TTC549 (cell line): ENCODE measurements at regions not wholly inside any gene's neighbourhood (a gene's known extent, or its start where the extent isn't known, plus 50 kb on each side); places are given as distances from the start of the nearest gene placed in this dataset.

Experiments used
- FAIRE-seq: peaks from 2 replicates; lab custom pipeline; 2012; peaks lifted over from hg19 to GRCh38; lab: Jason Lieb, UNC

DNA sequence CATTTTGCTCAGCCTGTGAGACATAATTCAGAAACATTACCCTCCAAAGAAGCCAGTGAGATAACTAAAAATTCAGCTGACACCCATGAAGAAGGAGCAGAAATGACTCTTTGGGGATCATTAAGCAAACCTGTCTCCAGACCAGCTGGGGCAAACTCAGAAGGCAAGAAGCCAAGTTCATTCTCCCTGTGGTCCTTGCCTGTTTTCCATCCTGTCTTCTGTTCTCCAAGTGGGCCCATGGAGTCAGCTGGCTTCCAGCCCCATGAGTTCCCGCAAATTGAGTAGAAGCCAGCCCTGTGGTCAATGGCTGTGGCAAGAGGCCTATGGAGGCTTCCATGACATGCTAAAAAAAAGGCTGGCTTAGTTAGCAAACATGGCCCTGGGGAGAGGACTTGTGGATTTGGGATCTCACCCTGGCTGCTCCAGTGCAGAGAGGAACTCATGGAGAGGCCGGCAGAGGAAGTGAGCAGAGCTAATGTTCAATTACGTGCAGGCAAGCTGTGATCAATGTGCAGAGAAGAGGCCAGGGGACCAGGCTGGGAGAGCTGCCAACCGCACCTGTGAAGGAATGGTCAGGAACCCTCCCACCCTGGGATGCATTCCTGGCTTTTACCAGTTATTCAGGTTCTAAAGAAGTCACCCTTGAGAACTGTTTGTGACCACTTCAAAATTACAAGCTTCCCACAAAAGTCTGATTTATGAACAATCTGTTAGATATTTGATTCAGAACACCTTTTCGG lies 229.1 kb downstream of the TSHZ3 start:
- FAIRE-seq = no peak

GRCh38 chr19:31118986-31119385 lies 230.2 kb downstream of the TSHZ3 start:
- FAIRE-seq = no peak

DNA sequence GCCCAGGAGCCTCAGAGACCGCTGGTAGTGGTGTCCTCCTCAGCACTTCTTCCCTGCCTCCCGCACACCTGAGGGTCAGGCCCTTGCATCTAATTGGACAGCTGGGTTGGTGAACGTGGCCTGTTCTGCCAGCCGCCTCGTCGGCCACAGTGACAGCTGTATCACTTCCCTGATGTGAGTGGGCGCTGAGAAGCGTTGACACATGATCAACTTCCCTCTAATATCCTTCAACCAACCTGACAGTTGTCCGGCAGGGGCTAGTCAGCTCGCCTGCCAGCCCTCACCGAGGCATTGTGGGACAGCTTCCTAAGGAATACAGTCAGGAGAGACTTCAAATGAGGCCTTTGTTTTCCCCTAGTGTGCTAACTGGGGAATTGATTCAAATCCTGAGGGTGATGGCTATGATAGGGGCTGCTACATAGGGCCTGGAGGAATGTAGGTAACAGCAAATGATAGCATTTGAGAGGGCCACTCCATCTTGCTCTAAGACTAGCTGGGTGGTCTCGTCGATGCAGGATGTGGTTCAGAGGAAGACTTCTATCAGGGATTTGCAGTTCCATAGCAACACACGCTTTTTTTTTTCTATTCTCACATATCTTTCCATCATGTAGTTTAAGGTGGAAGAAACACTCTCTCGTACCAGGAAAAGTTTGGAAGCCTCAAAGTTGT lies 230.8 kb downstream of the TSHZ3 start:
- FAIRE-seq = no peak

DNA sequence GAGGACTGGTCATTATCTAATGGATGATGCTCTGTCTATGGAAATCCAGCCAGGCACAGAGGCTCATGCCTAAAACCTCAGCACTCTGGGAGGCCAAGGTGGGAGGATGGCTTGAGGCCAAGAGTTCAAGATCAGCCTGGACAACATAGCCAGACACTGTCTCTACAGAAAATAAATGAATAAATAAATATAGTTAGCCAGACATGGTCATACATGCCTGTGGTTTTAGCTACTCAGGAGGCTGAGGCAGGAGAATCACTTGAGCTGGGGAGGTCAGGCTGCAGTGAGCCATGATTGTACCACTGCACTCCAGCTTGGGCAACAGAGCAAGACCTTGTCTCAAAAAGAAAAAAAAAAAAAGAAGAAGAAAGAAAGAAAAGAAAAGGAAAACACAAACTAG lies 234.7 kb downstream of the TSHZ3 start:
- no peak for FAIRE-seq

DNA sequence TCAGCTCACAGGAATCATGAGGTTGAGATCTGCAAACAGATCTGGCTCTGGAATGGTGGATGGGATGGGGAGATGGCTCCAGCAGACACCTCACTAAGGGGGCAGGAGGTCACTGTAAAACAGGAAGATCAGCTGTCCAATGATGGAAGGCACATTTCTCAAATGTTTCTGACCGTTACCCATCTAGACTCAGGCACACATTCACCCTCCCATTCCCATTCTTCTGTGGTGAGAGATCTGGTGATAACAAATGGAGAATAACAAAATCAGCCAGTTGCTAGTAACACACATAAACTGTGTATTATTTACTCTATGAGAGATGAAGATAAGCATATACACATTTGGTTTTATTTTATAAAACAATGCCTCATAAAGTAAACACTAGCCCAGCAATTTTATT lies 235.9 kb downstream of the TSHZ3 start:
- FAIRE-seq = no peak

DNA sequence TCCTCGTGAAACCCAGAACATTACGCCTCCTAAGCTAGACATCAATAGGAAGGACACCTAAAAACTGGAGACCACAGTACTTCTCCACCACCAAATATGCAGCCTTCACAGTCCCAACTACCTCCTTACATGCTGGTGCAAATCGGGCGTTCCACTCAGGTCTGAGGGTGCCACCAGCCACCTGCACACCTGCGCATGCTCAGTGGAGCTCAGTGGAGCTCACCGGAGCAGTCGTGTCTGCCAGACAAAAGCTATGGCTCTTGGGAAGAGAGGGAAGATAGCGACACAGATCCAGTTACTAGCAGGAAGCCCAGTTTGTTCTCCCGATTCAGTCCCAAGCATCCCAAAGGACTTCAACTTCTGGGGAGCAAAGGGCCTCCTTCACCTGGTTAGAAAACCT lies 237.1 kb downstream of the TSHZ3 start:
- FAIRE-seq = no peak

DNA sequence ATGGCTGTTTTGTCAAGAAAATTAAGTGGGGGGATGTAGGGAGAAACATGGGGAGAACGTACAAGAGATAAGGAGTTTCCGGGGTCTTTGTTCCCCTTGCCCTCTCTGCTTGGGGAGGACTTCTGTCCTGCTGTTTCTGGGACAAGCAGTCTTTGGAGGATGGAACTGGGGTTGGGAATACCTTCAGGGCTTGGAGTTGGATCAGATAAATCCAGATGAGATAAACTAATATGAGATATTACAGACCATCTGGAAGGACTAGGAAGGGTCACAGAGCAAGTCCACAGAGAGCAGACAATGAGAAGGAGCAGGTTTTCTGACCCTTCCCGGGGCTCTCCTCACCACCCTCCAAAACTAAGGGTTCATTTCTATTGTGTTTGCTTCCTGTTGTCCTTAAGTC lies 237.5 kb downstream of the TSHZ3 start:
- FAIRE-seq = no peak

- FAIRE-seq = no peak
Observed at GRCh38 chr19:31110336-31110735, 238.9 kb downstream of the TSHZ3 start.

DNA sequence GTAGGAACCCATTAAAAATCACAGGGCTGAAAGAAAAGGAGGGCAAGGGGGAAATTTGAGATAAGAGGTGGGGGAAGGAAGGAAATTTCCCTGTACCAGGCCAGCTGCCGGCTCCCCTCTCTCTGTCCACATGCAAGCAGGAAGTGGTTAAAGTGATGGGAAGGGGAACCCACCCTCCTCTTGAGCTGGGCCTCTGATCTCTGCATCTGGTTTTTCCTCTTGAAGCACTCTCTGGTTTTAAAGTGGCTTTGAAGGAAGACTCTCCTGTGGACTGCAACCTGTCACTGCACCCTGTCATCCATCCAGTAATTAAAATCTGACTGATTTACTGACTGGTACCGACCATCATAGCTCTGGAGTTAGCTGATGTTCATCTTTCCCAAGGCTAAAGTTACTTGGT lies 239.6 kb downstream of the TSHZ3 start:
- FAIRE-seq = no peak

GRCh38 chr19:31107096-31107495 lies 242.1 kb downstream of the TSHZ3 start:
- no peak for FAIRE-seq

DNA sequence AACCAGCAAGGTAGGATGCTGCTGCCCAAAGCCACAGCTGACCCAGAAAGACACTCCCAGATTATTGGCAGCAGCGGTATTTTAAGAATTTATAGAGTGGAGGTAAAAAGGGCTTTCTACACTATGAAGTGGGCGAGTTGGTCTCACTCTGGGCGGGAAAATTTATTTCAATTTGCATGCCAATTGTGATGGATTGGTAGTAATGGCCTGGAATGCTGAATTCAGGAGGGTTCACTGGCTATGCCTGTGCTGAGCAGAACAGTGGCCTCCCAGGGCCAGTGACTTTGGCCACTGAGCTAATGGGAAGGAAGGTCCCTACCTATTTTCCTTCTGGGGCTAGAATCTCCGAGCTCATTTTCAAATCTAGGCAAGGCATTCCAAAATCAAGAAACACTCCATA lies 243.5 kb downstream of the TSHZ3 start:
- no peak for FAIRE-seq

DNA sequence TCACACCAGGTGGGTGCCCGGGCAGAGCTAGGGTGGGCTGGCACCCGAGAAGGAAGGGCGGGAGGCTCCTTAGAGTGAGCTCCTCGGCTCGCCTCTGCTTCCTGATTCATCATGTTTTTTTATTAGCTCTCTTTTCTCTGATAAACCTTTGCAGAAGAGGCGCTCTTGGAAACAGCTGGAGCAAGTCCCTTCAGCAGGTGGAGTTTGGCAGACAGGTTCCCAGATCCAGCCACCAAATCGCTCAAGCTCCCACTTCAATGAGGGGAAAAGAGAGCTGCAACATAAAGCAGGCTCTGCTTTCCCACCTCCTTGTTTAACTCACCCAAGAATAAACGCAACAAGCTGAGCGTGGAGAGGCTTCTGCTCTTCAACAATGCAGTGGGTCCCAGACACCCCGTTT lies 244.8 kb downstream of the TSHZ3 start:
- FAIRE-seq = no peak

- no peak for FAIRE-seq
Observed at GRCh38 chr19:31103228-31103627, 246.0 kb downstream of the TSHZ3 start.

GRCh38 chr19:31102674-31103073 lies 246.6 kb downstream of the TSHZ3 start:
- FAIRE-seq = no peak

GRCh38 chr19:31100981-31101380 lies 248.3 kb downstream of the TSHZ3 start:
- no peak for FAIRE-seq

DNA sequence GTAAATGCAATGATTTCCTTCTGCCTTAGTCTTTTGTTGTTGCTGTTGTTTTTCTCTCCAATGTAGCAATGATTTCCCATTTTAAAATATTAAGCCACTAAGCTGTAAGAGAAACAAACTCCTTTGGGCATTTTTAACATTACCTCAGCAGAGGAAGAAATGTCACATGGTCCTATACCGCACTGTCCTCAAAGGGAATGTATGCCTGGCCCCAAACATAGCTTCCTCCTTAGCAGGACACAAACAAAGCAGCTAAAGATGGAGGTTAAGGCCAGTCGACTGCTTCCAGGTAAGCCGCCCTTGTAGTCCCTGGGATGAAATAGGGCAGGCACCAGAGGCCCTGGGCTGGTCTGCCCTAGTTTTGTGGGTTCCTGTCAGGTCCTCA lies 249.0 kb downstream of the TSHZ3 start:
- FAIRE-seq = no peak

DNA sequence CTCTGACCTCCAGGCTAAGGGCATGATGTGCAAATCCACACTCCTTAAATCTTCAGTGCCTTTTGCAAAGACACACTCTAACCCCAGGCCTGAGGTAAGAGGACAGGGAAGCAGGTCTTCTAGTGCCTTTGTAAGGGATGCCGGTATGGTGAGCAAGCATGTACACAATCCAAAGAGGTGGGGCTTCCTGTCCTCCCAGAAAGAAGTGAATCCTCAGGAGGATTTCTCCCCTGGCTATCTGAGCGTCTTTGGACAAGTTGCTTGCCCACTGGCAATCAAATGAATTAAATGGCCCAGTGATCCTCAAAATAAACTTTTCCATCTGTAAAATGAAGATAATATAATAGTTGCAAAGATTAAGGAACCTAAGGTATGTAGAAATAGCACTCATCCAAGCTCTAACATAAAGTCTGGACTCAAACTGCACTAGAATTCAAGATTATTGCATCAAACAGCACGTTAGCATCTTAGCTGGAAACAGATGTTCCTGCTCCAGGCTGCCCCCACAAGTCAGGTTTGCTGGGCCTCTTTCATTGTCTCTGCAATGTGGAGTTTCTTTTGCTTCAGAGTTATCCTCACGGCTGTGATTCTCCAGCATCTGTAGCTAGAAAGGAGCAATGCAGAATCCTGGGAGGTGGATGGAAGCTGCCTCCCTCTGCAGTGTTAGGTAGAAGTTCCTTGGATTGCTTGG lies 249.6 kb downstream of the TSHZ3 start:
- no peak for FAIRE-seq

DNA sequence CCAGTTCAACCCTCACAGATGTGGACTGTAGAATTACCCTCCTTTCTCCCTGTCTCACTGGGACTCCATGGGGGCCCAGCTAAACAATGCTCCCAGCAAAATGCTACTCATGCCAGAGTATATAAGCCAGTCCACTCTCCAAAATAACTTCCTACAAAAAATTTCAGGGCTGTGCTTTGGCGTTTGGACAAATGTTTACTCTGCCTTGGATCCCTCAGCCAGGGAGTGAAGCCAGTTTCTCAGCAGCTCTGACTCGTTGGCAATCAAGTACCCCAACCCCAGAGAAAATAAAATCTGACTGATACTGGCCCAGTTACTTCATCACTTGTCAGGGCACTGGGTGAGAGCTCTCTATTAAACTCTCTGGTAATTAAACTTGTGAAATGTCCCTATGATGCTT lies 250.4 kb downstream of the TSHZ3 start:
- FAIRE-seq = no peak

DNA sequence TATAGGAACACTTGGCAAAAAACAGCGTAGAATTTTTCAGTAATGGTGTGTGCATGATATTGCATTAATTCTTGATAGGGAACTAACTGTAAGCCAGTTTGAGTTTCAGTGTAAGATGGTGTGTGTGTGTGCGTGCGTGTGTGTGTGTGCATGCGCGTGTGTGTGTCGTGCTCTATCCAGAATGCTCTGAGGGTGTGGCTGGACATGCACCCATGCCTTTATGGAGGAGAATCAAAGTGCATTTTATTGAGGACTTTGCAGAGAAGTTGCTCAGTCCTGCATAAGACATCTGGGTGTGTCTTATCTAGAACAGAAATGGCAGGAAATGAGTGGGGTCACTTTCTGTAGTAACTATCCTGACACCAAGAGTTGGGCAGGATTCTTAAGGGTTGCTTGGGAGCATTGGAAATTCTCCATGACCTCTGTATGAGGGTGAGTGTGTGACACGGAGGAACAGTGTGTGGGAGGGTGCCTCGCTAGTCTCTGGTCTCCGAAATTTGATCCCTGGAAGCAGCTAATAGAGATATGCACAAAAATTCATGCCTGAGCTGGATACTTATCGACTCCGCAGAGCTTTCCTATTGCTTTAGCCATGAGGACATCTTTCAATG lies 252.2 kb downstream of the TSHZ3 start:
- FAIRE-seq = no peak

DNA sequence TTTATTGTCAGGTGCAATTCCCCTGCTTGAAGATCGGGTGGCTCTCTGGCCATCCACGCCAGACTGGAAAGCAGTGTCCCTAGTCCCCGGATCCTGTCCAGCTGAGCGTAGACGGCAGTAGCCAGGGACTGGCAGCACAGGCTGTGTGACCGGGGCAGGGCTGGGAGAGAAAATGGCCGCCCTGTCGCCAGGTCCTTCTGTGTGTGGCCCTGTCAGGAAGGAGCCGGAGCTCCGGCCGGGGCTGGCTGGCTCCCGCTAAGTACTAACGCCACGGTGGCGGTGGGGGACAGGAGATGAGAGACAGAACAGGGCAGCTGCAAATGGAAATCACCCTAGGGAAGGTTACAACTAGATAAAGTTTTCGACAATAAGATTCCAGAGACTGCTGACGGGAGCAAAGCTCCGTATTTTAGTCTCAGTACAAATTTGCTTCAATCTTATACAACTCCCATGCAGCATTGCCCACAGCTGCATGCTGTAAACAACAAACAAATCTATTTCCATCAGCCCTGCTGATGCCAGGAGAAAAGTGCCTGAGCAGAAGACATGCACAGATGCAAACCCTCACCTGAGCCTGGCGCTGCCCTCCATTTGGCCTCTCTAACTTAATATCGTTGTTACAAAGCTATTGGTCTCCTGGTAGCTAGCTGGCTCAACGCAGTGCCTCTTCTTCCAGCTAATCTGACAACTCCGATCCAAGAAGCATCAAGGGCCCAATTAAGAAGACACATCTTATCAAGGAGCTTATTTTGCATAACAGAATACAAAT lies 253.0 kb downstream of the TSHZ3 start:
- FAIRE-seq = no peak

DNA sequence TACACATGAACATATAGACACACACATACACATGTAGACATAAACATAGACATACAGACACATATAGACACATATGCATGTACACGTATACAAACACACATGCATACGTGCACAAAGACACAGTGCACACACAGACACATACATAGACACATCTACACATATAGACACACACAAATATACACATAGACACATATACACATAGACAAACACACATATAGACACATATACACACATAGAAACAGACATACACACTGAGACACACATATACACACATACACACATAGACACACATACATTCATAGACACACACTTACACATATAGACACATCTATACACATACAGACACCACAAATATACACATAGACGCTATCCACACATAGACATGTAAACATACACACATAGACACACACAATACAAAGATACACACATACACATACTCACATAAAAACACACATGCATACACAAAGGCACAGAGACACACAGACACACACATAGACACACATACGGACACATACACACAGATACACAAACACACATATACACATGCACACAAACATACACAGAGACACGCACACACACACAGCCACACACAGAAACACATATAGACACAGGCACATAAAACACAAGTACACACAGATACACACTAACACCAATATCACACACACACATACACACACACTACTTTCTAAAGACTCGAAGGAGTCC lies 254.0 kb downstream of the TSHZ3 start:
- no peak for FAIRE-seq

DNA sequence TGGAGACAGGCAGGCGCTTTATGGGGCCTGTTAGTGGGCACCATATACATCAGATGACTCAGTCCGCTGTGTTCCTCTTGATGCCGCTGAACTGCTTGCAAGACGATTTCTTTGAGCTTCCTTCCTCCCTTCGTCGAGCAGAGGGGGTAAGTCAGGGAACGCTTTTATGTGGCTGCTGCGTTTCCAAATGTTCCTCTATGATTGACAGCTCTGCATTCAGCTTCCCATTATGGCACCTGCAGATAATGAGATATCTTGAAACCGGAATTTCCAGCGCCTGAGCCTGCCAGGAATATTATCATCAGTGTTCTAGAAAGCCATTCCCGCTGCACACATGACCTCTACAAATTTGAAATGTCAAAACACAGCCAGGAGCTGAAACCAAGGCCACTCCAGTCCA lies 257.0 kb downstream of the TSHZ3 start:
- FAIRE-seq = no peak
